C4-2B (cell line): ENCODE measurements at regions not wholly inside any gene's neighbourhood (a gene's known extent, or its start where the extent isn't known, plus 50 kb on each side); places are given as distances from the start of the nearest gene placed in this dataset.

Experiments used
- ZFX ChIP-seq: fragments of 450-650 bp; IDR thresholded peaks from 2 replicates; pipeline ENCODE4 v1.6.1; 2017
- TF ChIP-seq, protein P1 (sequence below): fragments of 450-650 bp; conservative IDR thresholded peaks from 2 replicates; pipeline ENCODE4 v1.5.1; 2017; ENCODE audit warnings: mild to moderate bottlenecking

DNA sequence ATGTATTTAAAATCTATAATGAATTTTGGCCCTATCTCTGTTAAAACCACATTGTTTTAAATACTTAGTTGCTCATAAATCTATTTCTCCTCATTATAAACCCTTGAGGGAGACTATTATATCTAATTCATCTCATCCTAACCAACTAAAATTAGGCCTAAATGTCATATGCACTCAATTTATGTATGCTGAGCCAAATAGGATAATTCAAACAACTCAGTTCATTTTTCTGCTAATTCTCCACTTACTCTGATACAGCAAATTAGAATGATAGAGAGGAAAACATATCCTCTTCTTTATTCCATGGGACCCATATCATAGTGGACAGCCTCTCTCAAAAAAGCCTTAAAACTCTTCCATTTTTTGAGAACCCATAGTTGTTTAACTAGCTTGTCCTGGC lies 80.3 kb upstream of the TET2 start:
- TF ChIP-seq, protein P1, sequence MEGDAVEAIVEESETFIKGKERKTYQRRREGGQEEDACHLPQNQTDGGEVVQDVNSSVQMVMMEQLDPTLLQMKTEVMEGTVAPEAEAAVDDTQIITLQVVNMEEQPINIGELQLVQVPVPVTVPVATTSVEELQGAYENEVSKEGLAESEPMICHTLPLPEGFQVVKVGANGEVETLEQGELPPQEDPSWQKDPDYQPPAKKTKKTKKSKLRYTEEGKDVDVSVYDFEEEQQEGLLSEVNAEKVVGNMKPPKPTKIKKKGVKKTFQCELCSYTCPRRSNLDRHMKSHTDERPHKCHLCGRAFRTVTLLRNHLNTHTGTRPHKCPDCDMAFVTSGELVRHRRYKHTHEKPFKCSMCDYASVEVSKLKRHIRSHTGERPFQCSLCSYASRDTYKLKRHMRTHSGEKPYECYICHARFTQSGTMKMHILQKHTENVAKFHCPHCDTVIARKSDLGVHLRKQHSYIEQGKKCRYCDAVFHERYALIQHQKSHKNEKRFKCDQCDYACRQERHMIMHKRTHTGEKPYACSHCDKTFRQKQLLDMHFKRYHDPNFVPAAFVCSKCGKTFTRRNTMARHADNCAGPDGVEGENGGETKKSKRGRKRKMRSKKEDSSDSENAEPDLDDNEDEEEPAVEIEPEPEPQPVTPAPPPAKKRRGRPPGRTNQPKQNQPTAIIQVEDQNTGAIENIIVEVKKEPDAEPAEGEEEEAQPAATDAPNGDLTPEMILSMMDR = no peak
- TF ChIP-seq ZFX = no peak
